Effector CD4-positive, alpha-beta T cell (primary cell): ENCODE measurements at regions not wholly inside any gene's neighbourhood (a gene's known extent, or its start where the extent isn't known, plus 50 kb on each side); places are given as distances from the start of the nearest gene placed in this dataset.
A peak's percentile ranks its signal among the peaks of the same experiment; 100 is the strongest.

Source experiments
- DNase-seq: peaks from one replicate; pipeline ENCODE4 v3.0.0-alpha.2; 2020

DNA sequence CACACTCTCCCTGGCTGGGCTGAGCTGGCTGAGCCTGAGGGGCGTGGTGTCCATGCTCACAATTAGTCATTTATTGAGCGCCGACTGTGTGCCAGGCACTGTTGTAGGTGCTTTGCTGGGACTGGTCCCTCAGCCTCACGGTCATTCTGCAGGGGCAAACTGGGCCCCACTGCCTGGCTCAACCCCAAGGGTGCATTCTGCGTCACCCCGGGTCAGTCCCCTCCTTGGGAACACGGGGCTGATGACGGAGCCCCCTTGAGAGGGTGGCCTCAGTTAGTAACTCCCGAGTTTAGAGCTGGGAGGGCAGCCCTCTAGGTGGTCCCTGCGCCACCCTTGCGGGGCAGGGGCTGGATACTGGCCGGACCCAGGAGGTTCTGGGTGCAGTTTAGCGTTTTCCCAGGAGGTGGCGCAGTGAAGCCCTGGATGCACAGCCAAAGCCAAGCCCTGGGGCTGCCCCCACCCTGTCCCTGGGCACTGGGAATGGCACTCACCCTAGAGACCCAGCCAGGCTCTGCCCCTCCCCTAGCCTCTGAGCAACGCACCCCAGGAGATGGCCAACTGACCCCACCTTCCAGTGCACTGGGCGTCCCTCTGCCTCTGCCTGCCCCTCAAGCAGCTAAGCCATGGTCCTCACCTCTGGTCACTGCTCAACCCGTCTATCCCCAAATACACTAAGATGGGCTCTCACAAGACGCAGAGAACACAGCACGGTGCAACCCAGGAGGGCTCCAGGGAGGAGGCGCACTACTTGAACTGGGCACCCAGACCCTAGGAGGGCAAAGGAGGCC is 243.2 kb upstream of the GSE1 start:
- DNase-seq: peak; percentile 23

DNA sequence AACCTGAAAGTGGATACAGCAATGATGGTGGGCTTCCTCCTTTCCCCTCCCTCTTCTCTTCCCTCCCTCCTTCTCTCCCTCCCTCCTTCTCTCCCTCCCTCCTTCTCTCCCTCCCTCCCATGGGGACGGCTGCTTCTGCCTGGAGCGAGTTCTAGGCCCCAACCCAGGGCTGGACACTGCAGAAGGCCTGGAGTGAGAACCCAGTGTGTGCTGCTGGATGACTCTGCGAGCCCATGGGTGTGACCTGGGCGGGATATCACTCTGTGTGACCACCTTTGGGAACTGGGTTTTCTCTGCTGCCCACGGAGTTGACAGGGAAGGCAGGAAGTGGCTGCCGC is 242.6 kb upstream of the GSE1 start:
- DNase-seq: no peak

DNA sequence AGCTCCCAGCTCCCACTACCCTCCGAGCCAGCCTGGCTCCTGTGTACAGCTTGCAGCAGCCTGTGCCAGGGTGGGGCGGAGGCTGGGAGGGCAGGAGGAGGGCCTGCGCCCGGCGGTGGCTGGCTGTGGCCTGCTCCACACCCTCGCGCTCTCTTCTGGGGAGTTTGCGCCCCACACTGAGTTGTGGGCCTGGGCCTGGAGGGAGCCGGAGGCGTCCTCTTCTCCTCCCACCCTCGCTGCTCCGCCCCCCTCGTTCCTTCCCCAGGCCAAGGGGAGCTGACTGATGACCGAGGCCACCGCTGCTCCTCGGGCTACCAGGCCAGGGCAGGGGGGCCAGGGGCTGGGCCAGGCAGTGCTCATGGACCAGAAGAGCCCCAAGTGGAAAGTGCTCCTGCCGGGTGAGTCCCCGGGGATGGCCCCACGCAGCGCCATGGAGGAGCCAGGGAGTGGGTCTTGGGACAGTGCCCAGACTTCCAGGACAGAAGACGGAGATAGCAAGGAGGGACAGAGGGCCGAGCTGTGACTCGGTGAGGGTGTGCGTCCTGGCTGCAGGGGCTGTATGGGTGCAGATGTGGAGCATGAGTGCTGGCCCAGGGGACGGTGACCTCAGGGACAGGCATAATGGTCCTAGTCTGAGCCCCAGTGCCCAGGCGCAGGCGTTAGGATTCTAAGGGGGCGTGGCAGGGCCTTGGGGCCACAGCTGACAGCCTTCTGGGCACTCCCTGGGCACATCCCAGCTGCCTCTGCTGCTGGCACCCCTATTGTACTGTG is 242.1 kb upstream of the GSE1 start:
- no peak for DNase-seq

DNA sequence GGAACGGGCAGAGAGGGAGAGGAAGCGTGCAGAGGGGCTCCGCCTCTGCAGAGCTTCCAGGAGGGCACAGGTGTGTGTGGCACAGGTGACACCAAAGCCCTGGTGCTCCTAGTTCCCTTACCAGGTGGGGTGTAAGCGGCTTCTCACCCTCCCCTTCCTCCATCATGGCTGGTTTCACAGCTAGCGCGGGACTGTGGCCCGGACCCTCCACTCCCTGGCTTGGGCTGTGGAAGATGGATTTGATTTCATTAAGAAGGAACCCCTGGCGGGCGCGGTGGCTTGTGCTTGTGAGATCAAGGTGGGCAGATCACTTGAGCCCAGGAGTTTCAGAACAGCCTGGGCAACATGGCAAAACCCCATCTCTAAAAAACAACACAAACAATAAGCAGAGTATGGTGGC is 241.2 kb upstream of the GSE1 start:
- no peak for DNase-seq

DNA sequence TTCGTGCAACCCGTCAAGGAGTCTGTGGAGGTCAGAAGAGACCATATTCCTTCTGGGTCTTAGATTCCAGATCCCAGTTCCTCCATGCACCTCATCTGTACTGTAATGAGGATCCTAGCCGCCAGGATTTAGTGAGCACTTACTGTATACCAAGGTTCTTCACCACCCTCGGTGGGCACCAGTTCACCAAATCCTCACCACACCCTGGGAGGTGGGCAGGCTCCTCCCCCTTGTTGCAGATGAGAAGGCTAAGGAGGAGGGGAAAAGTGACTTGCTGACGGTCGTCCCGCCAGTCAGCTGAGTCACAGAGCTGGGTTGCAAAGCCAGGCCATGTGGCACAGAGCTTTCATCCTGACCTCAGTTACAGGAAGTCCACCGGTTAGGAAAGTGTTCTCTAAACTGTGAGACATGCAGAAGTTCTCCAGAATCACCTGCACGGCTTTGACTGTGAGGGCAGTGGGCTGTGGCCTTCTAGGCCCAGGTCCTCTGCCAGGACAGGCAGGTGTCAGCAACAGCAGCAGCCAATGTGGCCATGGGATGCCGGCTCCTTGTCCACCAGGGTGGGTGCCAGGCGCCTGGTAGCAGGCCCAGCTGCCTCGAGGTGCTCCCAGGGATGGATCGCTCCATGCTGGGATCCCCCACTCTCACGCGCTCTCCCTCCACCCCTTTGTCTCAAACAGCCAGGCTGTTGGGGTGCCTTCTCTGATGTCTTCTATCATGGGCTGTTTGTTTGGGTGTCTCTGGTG is 240.3 kb upstream of the GSE1 start:
- no peak for DNase-seq

DNA sequence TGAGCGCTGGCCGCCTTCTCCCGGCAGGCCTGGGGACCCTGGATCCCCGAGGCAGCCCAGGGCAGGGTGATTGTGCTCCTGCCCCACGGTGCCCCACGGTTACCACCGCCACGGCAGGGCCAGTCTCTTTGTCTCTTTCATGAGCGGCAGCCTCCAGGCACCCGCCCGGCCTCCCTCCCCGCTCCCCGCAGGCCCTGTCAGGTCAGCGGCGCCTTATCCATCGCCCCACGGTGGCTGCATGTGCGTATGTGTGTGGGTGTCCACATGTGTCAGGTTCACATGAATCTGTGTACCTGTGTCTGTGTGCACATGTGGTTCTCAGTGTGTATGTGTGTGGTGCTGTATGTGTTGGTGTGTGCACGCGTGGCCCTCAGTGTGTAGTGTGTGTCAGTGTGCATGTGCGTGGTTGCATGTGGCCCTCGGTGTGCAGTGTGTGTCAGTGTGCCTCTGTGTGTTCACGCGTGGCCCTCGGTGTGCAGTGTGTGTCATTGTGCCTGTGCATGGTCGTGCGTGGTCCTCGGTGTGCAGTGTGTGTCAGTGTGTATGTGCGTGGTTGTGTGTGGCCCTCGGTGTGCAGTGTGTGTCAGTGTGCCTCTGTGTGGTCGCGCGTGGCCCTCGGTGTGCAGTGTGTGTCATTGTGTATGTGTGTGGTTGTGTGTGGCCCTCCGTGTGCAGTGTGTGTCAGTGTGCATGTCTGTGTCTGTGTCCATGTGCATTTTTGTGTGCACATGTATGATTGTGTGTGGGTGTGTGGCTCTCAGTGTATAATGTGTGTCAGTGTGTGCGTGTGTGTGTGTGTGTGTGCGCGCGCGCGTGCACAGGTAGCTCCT is 239.2 kb upstream of the GSE1 start:
- DNase-seq: no peak

DNA sequence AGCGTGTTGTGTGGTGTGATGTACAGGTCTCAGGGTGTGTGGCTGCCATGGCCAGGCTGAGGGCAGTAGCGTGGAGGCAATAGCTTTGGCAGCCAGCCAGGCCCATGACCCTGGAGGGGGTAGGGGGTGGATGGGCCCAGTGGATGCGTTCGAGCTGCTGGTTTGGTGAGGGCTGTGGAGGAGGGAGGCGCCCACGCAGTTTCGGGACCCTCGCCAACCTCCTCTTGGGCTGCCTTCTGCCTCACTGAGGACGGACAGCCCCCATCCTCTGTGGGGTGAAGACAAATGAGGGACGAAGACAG is 238.6 kb upstream of the GSE1 start:
- no peak for DNase-seq

DNA sequence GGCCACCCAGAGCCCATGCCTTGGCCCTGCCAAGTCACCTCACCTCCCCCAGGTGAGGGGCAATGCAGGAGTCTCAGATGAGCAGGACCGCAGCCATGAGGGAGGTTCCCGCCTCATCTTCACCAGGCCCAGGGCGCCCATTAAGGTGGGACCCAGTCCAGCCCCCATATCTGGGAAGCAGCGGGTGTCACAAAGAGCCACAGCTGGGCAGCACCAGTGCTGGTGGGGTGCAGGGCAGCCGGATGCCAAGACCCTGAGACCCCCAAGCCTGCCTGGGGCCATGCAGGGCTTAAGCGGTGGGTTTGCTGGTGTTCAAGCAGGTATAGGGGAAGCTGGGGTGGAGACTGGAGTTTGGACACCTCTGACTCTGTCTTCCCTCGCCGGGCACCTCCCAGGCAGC is 237.8 kb upstream of the GSE1 start:
- DNase-seq: no peak

DNA sequence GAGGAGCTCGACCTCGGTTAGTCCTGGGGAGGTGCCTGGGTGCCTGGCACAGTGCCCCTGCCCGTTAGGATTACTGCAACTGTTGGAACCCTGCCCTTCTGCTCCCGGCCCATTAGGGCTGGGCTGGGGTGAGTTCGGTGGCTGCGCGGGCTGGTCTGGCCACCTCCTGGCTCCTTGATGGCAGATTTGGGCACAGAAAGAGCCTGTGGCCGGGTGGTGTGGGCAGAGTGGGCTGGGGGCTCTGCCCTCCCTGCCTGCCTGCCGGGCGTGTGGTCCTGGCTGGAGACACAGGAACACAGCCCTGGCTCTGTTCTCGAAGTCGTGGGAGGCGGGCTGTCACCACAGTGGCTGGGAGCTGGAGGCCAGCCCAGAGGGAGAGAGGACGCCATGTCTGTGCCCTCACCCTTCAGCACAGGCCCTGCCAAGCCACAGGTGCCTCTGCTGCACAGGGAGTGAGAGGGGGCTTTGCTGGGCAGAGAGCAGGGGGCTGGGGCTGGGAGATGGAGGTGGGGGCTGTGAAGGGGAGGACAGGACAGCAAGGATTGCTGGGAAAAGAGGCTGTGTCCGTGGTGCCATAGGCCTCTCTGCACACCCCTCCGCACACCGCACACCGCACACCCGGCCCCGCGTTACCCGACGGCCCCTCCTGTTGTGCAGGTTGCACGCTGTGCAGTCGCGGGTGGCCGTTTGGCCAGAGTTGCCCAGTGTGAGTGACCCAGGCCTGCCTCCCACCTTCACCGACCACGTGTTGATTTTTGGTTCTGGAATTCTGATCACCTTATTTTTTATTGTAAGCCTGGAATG is 236.6 kb upstream of the GSE1 start:
- DNase-seq: no peak

DNA sequence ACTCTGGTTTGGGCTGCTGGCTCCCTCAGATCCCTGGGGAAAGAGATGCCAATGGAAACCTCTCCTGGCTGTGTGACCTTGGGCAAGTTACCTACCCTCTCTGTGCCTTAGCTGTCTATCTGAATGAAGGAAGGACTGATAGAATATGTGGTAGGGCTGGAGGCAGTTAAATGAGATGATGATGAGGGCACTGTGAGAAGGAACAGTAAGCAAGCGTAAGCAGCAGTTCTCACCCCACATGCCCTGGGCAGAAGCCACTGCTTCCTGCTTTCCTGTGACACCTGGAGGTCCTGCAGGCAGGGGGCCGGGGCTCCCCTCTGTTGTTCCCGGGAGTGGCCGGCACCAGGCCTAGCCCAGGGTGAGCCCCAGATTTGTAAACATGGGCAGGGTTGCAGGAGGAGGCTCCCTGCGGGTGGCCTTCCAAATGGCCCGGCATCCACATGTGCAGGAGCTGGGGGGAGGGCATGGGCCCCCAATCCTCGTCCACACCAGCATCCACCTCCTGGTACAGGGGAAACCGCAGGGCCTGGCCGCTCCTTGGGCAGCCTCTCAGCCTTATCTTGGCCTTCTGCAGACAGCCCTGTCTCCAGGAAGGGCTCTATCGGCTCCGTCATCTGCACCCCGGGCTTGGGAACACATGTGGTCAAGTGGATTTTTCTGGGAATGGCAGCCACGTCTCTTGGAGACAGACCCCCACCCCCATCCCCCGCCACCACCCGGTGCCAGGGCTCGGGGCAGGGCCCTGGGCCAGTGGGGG is 235.6 kb upstream of the GSE1 start:
- DNase-seq: no peak

DNA sequence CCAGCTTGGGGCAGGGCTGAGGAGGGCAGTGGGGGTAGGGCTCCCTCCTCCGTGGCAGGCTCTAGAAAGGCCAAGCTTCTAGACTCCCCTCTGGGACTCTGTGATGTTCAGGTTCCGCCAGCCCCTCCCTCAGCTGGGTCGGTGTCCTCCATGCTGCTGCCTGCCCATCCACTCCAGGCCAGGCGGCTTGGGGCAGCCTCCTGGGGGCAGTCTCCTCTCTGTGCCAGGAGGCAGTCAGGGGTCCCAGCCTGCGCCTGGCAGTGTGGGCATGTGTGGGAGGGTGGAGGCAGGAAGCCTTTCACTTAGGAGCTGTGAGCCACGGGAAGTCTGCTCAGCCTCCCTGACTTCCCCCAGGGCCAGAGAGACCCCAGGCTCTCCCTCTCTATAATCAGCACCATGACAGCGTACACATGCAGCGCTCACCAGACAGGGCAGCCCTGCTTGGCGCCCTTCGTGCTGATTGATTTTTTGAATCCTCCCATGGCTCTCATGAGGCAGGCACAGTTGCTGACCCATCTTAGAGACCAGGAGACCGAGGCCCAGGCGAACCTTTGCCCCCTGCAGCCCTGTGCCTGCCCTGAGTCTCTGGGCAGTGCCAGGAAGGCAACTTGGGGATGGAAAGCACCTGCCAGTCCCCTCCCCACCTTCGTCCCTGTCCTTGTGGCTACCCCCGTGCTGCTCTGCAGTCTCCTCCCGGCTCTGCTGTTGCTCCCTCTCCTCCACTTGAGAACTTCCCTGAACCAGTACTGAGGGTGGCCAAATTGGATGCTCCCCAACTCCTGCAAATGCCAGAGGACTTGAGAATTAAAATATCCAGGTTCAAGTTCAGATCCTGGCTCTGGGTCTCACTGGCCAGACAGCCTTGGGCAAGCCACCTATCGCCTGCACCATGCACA is 234.7 kb upstream of the GSE1 start:
- DNase-seq: no peak

DNA sequence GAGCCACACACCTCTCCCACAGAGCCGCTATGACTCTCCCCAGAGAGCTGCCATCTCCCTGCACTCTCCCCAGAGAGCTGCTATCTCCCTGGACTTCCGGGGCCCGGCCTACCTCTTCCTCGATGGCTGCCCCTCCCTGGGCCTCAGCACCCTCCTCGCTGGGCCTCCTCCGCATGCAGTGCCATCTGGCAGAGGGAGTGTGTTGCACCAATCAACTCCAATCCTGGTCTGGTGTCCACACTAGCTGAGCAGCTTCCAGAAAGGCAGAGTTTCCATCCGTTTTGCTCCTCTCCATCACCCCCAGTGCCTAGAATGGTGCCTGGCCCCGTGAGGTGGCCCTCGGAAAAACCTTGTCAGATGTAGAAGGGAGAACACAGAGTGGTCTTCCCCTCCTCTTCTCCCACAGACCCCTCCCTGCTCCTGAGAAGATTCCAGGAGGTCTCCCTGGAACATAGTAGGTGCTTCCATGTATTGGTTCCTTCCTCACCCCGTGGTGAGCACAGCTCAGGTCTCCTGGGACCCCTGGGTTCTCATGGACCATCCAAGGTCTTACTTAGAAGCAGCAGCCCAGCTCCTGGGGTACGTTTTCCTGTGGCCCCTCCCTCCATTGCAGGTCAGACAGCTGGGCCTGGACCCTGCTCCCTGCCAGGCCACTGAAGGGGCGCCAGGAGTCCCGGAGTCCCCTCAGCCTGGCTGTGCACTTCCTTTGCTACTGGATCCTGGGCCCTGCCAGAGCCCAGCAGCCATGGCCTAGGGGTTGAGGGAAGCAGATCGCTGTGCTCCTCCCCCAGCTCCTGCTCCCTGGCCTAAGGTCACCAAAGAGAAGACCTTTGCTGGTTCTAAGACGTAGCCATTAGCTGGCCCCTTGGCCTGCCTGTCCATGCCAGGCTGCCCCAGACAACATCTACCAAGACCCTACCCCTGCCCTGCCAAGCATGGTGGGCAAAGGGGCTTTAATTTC is 233.8 kb upstream of the GSE1 start:
- no peak for DNase-seq

DNA sequence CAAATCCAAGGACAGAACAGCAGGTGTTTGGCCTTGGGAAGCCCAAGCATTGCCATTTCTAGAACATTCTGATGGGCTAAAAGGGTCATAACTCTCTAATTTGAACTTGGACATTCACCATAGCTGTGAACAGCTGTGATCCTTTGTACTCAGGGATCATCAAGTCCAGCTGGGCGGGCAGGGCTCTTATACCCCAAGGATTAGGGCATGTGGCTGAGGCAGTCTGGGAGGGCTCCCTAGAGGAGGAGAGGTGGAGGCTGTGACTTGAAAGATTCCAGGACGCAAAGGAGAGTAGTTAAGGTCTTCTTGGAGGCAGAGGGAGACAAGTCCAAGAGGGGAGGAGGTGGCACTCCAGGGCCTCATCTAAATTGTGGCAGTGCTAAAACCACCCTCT is 233.1 kb upstream of the GSE1 start:
- DNase-seq: no peak

DNA sequence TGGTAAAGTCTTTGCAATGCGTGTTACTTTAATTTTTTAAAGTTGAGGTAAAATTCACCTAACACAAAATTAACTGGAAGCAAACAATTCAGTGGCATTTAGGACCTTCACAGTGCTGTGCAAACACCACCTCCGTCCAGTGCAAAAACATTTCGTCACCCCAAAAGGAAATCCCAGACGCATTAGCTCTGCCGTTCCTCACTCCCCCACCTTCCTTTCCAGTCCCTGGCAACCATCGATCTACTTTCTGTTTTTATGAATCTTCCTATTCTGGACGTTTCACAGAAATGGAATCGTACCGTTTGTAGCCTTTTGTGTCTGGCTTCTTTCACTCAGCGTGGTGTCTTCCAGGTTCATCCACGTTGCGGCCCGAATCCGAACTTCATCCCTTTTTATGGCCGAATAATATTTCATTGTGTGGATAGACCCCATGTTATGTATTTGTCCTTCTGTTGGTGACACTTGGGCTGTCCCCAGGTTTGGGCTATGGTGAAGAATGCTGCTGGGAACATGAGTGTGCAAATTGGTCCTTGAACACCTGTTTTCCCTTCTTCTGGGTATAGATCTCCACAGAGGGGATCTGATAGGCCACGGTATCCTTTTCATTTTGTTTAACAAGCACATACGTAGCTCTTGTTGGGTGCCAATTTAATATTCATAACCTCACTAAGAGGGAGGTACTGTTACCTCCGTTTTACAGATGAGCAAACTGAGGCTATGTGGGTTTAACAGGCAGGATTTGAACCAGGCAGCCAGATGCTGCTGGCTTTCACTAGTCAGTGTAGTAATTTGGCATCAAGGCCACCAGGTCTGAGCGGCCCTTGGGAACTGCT is 232.0 kb upstream of the GSE1 start:
- no peak for DNase-seq

DNA sequence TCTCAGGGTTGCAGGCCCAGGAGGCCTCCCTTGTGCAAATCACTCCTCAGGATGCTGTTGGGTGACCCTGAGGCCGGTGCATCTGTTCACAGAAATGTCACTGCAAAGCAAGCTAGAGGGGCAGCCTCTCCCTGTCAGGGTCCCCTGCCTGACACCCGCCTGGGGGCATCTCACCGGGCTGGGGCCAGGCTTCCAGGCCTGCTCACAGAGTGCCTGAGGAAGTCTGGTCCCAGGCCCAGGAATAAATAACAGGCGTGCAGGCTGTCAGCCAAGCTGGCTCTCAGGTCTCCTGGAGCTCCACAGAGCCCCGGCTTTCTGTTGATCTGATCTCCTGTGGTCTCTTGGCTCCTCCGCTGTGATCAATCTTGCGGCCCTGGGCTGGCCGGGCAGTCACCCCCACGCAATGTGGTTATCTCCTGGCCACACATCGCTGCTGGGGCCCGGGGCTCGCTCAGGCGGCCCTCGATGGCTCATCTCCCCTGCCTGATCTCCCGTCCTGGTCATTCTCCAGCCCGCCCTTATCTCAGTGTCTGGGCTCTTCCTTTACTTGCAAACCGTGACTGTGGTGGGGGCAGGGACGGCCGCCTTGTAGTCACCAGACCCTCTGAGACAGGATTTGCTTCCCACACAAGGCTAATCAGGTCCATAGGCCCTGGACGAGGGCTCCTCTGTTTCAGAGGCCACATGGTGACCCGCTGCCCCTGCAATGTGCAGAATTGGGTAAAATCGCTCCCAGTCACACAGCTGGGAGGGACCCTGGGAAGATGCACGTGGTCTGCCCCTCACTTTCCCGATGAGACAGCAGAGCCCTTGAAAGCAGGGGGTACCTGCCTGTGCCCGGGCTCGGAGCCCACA is 231.2 kb upstream of the GSE1 start:
- no peak for DNase-seq

DNA sequence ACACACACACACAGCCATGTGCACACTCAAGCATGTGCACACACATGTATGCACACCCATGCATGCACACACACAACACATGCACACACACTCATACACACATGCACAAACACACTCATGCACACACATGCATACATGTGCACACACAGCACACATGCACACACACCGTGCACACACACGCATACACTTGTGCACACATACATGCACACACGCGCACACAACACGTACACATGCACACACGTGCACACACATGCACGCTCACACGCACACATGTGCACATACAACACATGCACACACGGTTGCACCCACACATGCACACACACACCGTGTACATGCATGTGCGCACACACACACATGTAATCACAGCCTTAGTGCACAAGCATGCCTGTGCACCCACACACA is 230.4 kb upstream of the GSE1 start:
- DNase-seq: no peak
